ACHN (cell line): ENCODE measurements at regions not wholly inside any gene's neighbourhood (a gene's known extent, or its start where the extent isn't known, plus 50 kb on each side); places are given as distances from the start of the nearest gene placed in this dataset.
"Not testable (repeated sequence)": the region's sequence is repeated elsewhere in the genome, so short reads cannot be mapped to it uniquely, and the experiment has no call there.

Experiments used
- DNase-seq: peaks from one replicate; pipeline ENCODE4 v3.0.0-alpha.2; 2015
- in situ Hi-C: cut with HindIII; loops from 2 replicates; pipeline ENCODE4 v1.10.0; 2017; ENCODE audit warnings: low sequenced_read_pairs, low pct_ligation_motif_present, low pct_unique_long_range_greater_than_20kb

- DNase-seq, in situ Hi-C loops: not testable (repeated sequence)
Observed at GRCh38 chr7:65582518-65583119, 209.0 kb downstream of the ZNF92 start.

GRCh38 chr7:65602495-65602894 is 228.8 kb downstream of the ZNF92 start:
- in situ Hi-C loops, DNase-seq: not testable (repeated sequence)

GRCh38 chr7:65609131-65609530 is 235.5 kb downstream of the ZNF92 start:
- in situ Hi-C loops = no loop called here
- DNase-seq = no peak

GRCh38 chr7:65613644-65614289 is 240.1 kb downstream of the ZNF92 start:
- DNase-seq, in situ Hi-C loops: not testable (repeated sequence)

GRCh38 chr7:65616111-65616510 is 242.5 kb downstream of the ZNF92 start:
- in situ Hi-C loops, DNase-seq: not testable (repeated sequence)

GRCh38 chr7:65620216-65620615 is 246.6 kb downstream of the ZNF92 start:
- in situ Hi-C loops, DNase-seq: not testable (repeated sequence)

GRCh38 chr7:65621580-65622201 is 248.0 kb downstream of the ZNF92 start:
- DNase-seq = peak; percentile 15
- in situ Hi-C loops = not testable (repeated sequence)

GRCh38 chr7:65631236-65631635 is 241.6 kb upstream of the VKORC1L1 start:
- in situ Hi-C loops, DNase-seq: not testable (repeated sequence)

GRCh38 chr7:65633587-65634404 is 239.1 kb upstream of the VKORC1L1 start:
- in situ Hi-C loops, DNase-seq: not testable (repeated sequence)

- DNase-seq, in situ Hi-C loops: not testable (repeated sequence)
Observed at GRCh38 chr7:65638918-65639317, 234.0 kb upstream of the VKORC1L1 start.

GRCh38 chr7:65639717-65640116 is 233.2 kb upstream of the VKORC1L1 start:
- DNase-seq = not testable (repeated sequence)

GRCh38 chr7:65643498-65643897 is 229.4 kb upstream of the VKORC1L1 start:
- DNase-seq, in situ Hi-C loops: not testable (repeated sequence)

More at GRCh38 chr7:65639717-65640116, 233.2 kb upstream of the VKORC1L1 start:
- in situ Hi-C loops = not testable (repeated sequence)

GRCh38 chr7:65647153-65647964 is 225.5 kb upstream of the VKORC1L1 start:
- in situ Hi-C loops, DNase-seq: not testable (repeated sequence)

GRCh38 chr7:65651174-65651573 is 221.7 kb upstream of the VKORC1L1 start:
- in situ Hi-C loops = not testable (repeated sequence)

GRCh38 chr7:65651826-65652592 is 220.9 kb upstream of the VKORC1L1 start:
- in situ Hi-C loops, DNase-seq: not testable (repeated sequence)

More at GRCh38 chr7:65651174-65651573, 221.7 kb upstream of the VKORC1L1 start:
- DNase-seq = not testable (repeated sequence)

GRCh38 chr7:65652669-65653068 is 220.2 kb upstream of the VKORC1L1 start:
- DNase-seq, in situ Hi-C loops: not testable (repeated sequence)

GRCh38 chr7:65656494-65657188 is 216.2 kb upstream of the VKORC1L1 start:
- in situ Hi-C loops, DNase-seq: not testable (repeated sequence)
